OCI-M2 (cell line): ENCODE measurements at regions not wholly inside any gene's neighbourhood (a gene's known extent, or its start where the extent isn't known, plus 50 kb on each side); places are given as distances from the start of the nearest gene placed in this dataset.

Experiments
- DNase-seq: peaks from one replicate; lab custom pipeline; 2025; ENCODE audit not compliant: unreplicated experiment; lab: John Stamatoyannopoulos, UW

GRCh38 chr2:60170272-60170671, 383.2 kb downstream of the BCL11A start:
- DNase-seq: no peak

- DNase-seq: no peak
Observed at GRCh38 chr2:60168247-60168646, 385.2 kb downstream of the BCL11A start.

GRCh38 chr2:60167089-60167488, 386.4 kb downstream of the BCL11A start:
- DNase-seq: no peak

GRCh38 chr2:60163691-60164090, 389.8 kb downstream of the BCL11A start:
- DNase-seq: no peak

GRCh38 chr2:60159519-60159918, 393.9 kb downstream of the BCL11A start:
- no peak for DNase-seq

GRCh38 chr2:60158262-60158661, 395.2 kb downstream of the BCL11A start:
- DNase-seq: no peak

GRCh38 chr2:60157283-60157682, 396.2 kb downstream of the BCL11A start:
- DNase-seq: no peak

- no peak for DNase-seq
Observed at GRCh38 chr2:60154142-60154541, 399.3 kb downstream of the BCL11A start.

GRCh38 chr2:60152226-60152833, 401.1 kb downstream of the BCL11A start:
- DNase-seq: no peak

- DNase-seq: no peak
Observed at GRCh38 chr2:60149176-60149575, 404.3 kb downstream of the BCL11A start.

GRCh38 chr2:60148716-60149115, 404.7 kb downstream of the BCL11A start:
- no peak for DNase-seq

GRCh38 chr2:60140185-60140584, 413.3 kb downstream of the BCL11A start:
- no peak for DNase-seq

- no peak for DNase-seq
Observed at GRCh38 chr2:60136913-60137312, 416.5 kb downstream of the BCL11A start.

- DNase-seq: no peak
Observed at GRCh38 chr2:60127191-60127590, 426.3 kb downstream of the BCL11A start.

- DNase-seq: no peak
Observed at GRCh38 chr2:60125611-60126426, 427.6 kb downstream of the BCL11A start.

- no peak for DNase-seq
Observed at GRCh38 chr2:60119778-60120177, 433.7 kb downstream of the BCL11A start.

- DNase-seq: no peak
Observed at GRCh38 chr2:60118917-60119316, 434.5 kb downstream of the BCL11A start.

GRCh38 chr2:60118061-60118460, 435.4 kb downstream of the BCL11A start:
- DNase-seq: no peak

GRCh38 chr2:60116161-60116875, 437.1 kb downstream of the BCL11A start:
- no peak for DNase-seq

- no peak for DNase-seq
Observed at GRCh38 chr2:60109744-60110143, 443.7 kb downstream of the BCL11A start.

- DNase-seq: no peak
Observed at GRCh38 chr2:60106836-60107529, 446.5 kb downstream of the BCL11A start.
